Mesenchymal stem cell (in vitro differentiated cells and primary cell): ENCODE measurements at regions not wholly inside any gene's neighbourhood (a gene's known extent, or its start where the extent isn't known, plus 50 kb on each side); places are given as distances from the start of the nearest gene placed in this dataset.

ENCODE experiments used
- DNase-seq: peaks from one replicate; pipeline ENCODE4 v3.0.0-alpha.2; 2013
- H2AFZ ChIP-seq: one replicate; pipeline ENCODE4 v1.6.1; 2013; ENCODE audit warnings: low read depth, mild to moderate bottlenecking, control low read depth, inconsistent platforms, low read length, moderate library complexity
- H2AK5ac ChIP-seq: 2 replicates; pipeline ENCODE4 v1.6.1; 2013; ENCODE audit warnings: low read length, moderate library complexity, mild to moderate bottlenecking, inconsistent platforms; ENCODE audit not compliant: severe bottlenecking
- H2BK120ac ChIP-seq: one replicate; pipeline ENCODE4 v1.6.1; 2013; ENCODE audit warnings: low read depth, mild to moderate bottlenecking, inconsistent platforms, low read length, moderate library complexity
- H2BK12ac ChIP-seq, 2 experiments: one replicate each; pipeline ENCODE4 v1.6.1; 2013; ENCODE audit warnings: inconsistent platforms in 2 of 2, low read length in 2 of 2, mild to moderate bottlenecking in 2 of 2, moderate library complexity in 2 of 2, control low read depth in 1 of 2
- H2BK15ac ChIP-seq: one replicate; pipeline ENCODE4 v1.6.1; 2013; ENCODE audit warnings: mild to moderate bottlenecking, low read depth, inconsistent platforms; ENCODE audit not compliant: poor library complexity, severe bottlenecking
- H2BK5ac ChIP-seq: 2 replicates; pipeline ENCODE4 v1.6.1; 2013; ENCODE audit warnings: low read depth, mild to moderate bottlenecking, low read length, control low read depth, inconsistent platforms; ENCODE audit not compliant: poor library complexity, severe bottlenecking
- H3K14ac ChIP-seq, 2 experiments: one replicate each; pipeline ENCODE4 v1.6.1; 2013; ENCODE audit warnings: inconsistent platforms in 2 of 2, low read length in 2 of 2, control low read depth in 1 of 2, mild to moderate bottlenecking in 1 of 2, moderate library complexity in 1 of 2
- H3K18ac ChIP-seq, 2 experiments: one replicate each; pipeline ENCODE4 v1.6.1; 2013; ENCODE audit warnings: inconsistent platforms in 2 of 2, low read length in 2 of 2, control low read depth in 1 of 2, low read depth in 1 of 2, mild to moderate bottlenecking in 1 of 2
- H3K23ac ChIP-seq, 2 experiments: one replicate each; pipeline ENCODE4 v1.6.1; 2013; ENCODE audit warnings: inconsistent platforms in 2 of 2, low read length in 2 of 2, mild to moderate bottlenecking in 2 of 2, moderate library complexity in 2 of 2, control low read depth in 1 of 2
- H3K27ac ChIP-seq: 2 replicates; pipeline ENCODE4 v1.5.1; 2013; ENCODE audit warnings: mild to moderate bottlenecking, moderate library complexity, low read length, control low read depth, inconsistent platforms; ENCODE audit not compliant: poor library complexity, severe bottlenecking
- H3K27me3 ChIP-seq, 2 experiments: 2 replicates each; pipeline versions ENCODE4 v1.6.1 to v1.7.0; 2013; ENCODE audit warnings: low read length in 2 of 2, mild to moderate bottlenecking in 2 of 2, moderate library complexity in 2 of 2, control low read depth in 1 of 2, inconsistent platforms in 1 of 2; ENCODE audit not compliant: control insufficient read depth in 1 of 2, insufficient read depth in 1 of 2
- H3K36me3 ChIP-seq, 2 experiments: 2 replicates each; pipeline versions ENCODE4 v1.6.1 to v1.7.0; 2013; ENCODE audit warnings: low read length in 2 of 2, control low read depth in 1 of 2, inconsistent platforms in 1 of 2, low read depth in 1 of 2, mild to moderate bottlenecking in 1 of 2; ENCODE audit not compliant: insufficient read depth in 2 of 2, control insufficient read depth in 1 of 2
- H3K4ac ChIP-seq, 2 experiments: one replicate each; pipeline ENCODE4 v1.6.1; 2013; ENCODE audit warnings: inconsistent platforms in 2 of 2, low read length in 2 of 2, mild to moderate bottlenecking in 2 of 2, moderate library complexity in 2 of 2, control low read depth in 1 of 2, low read depth in 1 of 2
- H3K4me1 ChIP-seq: 2 replicates; pipeline ENCODE4 v1.6.1; 2013; ENCODE audit warnings: low read depth, low read length, control low read depth; ENCODE audit not compliant: control insufficient read depth, insufficient read depth
- H3K4me2 ChIP-seq: 2 replicates; pipeline ENCODE4 v1.6.1; 2013; ENCODE audit warnings: low read length, mild to moderate bottlenecking, inconsistent platforms; ENCODE audit not compliant: poor library complexity, severe bottlenecking
- H3K4me3 ChIP-seq, 2 experiments: 2 replicates each; pipeline versions ENCODE4 v1.5.1 to v1.7.0; 2013; ENCODE audit warnings: low read length in 2 of 2, mild to moderate bottlenecking in 2 of 2, control low read depth in 1 of 2, low read depth in 1 of 2; ENCODE audit not compliant: insufficient read depth in 1 of 2
- H3K79me1 ChIP-seq: replicated peaks from 2 replicates; pipeline ENCODE4 v1.6.1; 2013; ENCODE audit warnings: mild to moderate bottlenecking, control low read depth, low read length, inconsistent platforms; ENCODE audit not compliant: poor library complexity, severe bottlenecking
- H3K9ac ChIP-seq: 2 replicates; pipeline ENCODE4 v1.7.0; 2013; ENCODE audit warnings: mild to moderate bottlenecking, low read length, moderate library complexity
- H3K9me3 ChIP-seq: 2 replicates; pipeline ENCODE4 v1.7.0; 2013; ENCODE audit warnings: mild to moderate bottlenecking, low read length; ENCODE audit not compliant: control insufficient read depth
- H4K8ac ChIP-seq: one replicate; pipeline ENCODE4 v1.6.1; 2013; ENCODE audit warnings: inconsistent platforms, mild to moderate bottlenecking, low read length, moderate library complexity
- H4K91ac ChIP-seq: one replicate; pipeline ENCODE4 v1.6.1; 2013; ENCODE audit warnings: mild to moderate bottlenecking, low read length, inconsistent platforms
- WGBS: methylation state at CpG from one replicate; pipeline ENCODE4 v1.1.7; 2013; ENCODE audit warnings: mixed read lengths; 5-methylcytosine and 5-hydroxymethylcytosine counted together

- H4K91ac ChIP-seq = no peak overlapping the region
- no peak overlapping the region for H3K14ac ChIP-seq
- H2BK15ac ChIP-seq = no peak overlapping the region
- no peaks in the 10 kb centered on the region for H3K36me3 ChIP-seq
- H3K27ac ChIP-seq = no peak overlapping the region
- H3K4ac ChIP-seq = no peak overlapping the region
- H3K18ac ChIP-seq = no peak overlapping the region
- no peak overlapping the region for H2AFZ ChIP-seq
- H3K23ac ChIP-seq = no peak overlapping the region
- peaks cover 6% of the 10 kb centered on the region for H3K9me3 ChIP-seq
- whole genome bisulfite sequencing = no CpG with 5 or more reads among the region's 1 CpG
- no peak overlapping the region for H2AK5ac ChIP-seq
- H3K4me2 ChIP-seq = no peak overlapping the region
- H3K4me1 ChIP-seq = no peaks in the 10 kb centered on the region
- H4K8ac ChIP-seq = no peak overlapping the region
- H3K9ac ChIP-seq = no peak overlapping the region
- no peak overlapping the region for H2BK5ac ChIP-seq
- H2BK12ac ChIP-seq = no peak overlapping the region
- H2BK120ac ChIP-seq = no peak overlapping the region
- DNase-seq = peak; percentile 3
- no peaks in the 10 kb centered on the region for H3K79me1 ChIP-seq
- H3K27me3 ChIP-seq = no peaks in the 10 kb centered on the region
- H3K4me3 ChIP-seq = no peak overlapping the region
Observed at GRCh38 chr4:120611092-120611491, 311.4 kb downstream of the PRDM5 start.

GRCh38 chr4:120591038-120591437, 331.5 kb downstream of the PRDM5 start:
- H4K8ac ChIP-seq = no peak overlapping the region
- no peak overlapping the region for H4K91ac ChIP-seq
- H2AK5ac ChIP-seq = no peak overlapping the region
- H3K18ac ChIP-seq = peak overlapping the region in 1 of 2 experiments; percentile 0
- 89% methylated on average over 2 of the region's 2 CpGs for WGBS
- H3K36me3 ChIP-seq = no peaks in the 10 kb centered on the region
- H3K9me3 ChIP-seq = no peaks in the 10 kb centered on the region
- H2BK5ac ChIP-seq = no peak overlapping the region
- H2BK120ac ChIP-seq = no peak overlapping the region
- no peak overlapping the region for H3K4ac ChIP-seq
- no peak overlapping the region for H3K4me3 ChIP-seq
- no peak overlapping the region for H3K9ac ChIP-seq
- H3K79me1 ChIP-seq = no peaks in the 10 kb centered on the region
- no peak overlapping the region for H3K14ac ChIP-seq
- H3K27me3 ChIP-seq = no peaks in the 10 kb centered on the region
- H2BK12ac ChIP-seq = no peak overlapping the region
- no peaks in the 10 kb centered on the region for H3K4me1 ChIP-seq
- no peak for DNase-seq
- H2AFZ ChIP-seq = no peak overlapping the region
- H3K23ac ChIP-seq = no peak overlapping the region
- H2BK15ac ChIP-seq = no peak overlapping the region
- no peak overlapping the region for H3K27ac ChIP-seq
- H3K4me2 ChIP-seq = no peak overlapping the region

GRCh38 chr4:120589787-120590186, 332.7 kb downstream of the PRDM5 start:
- Histone ChIP-seq H3K23ac (no peak overlapping the region), H4K8ac (no peak overlapping the region), H3K9me3 (no peaks in the 10 kb centered on the region), H3K14ac (no peak overlapping the region), H3K4me3 (no peak overlapping the region), H3K4me2 (no peak overlapping the region), H3K4ac (no peak overlapping the region), H3K9ac (no peak overlapping the region), H2BK15ac (no peak overlapping the region), H4K91ac (no peak overlapping the region), H2AFZ (no peak overlapping the region), H2BK12ac (no peak overlapping the region), H2AK5ac (no peak overlapping the region), H2BK5ac (no peak overlapping the region), H3K79me1 (no peaks in the 10 kb centered on the region), H3K27me3 (no peaks in the 10 kb centered on the region), H3K18ac (no peak overlapping the region), H3K27ac (no peak overlapping the region), H2BK120ac (no peak overlapping the region), H3K4me1 (no peaks in the 10 kb centered on the region), H3K36me3 (no peaks in the 10 kb centered on the region)
- 89% methylated on average over 2 of the region's 2 CpGs for WGBS
- DNase-seq = no peak

GRCh38 chr4:120568731-120569130, 353.8 kb downstream of the PRDM5 start:
- Histone ChIP-seq H2BK120ac (no peak overlapping the region), H2BK12ac (no peak overlapping the region), H2BK15ac (no peak overlapping the region), H3K14ac (no peak overlapping the region), H4K91ac (no peak overlapping the region), H3K4me2 (no peak overlapping the region), H2AK5ac (no peak overlapping the region), H2BK5ac (no peak overlapping the region), H3K4ac (no peak overlapping the region), H3K4me3 (no peak overlapping the region), H3K27me3 (no peaks in the 10 kb centered on the region), H3K18ac (no peak overlapping the region), H3K23ac (no peak overlapping the region), H2AFZ (no peak overlapping the region), H3K36me3 (no peaks in the 10 kb centered on the region), H3K9me3 (peaks cover under 1% of the 10 kb centered on the region), H3K9ac (no peak overlapping the region), H3K4me1 (no peaks in the 10 kb centered on the region), H4K8ac (no peak overlapping the region), H3K27ac (no peak overlapping the region), H3K79me1 (no peaks in the 10 kb centered on the region)
- DNase-seq = no peak
- 14% methylated on average over 2 of the region's 2 CpGs for WGBS
